ENCODE measurements at regions not wholly inside any gene's neighbourhood (a gene's known extent, or its start where the extent isn't known, plus 50 kb on each side); places are given as distances from the start of the nearest gene placed in this dataset.

DNA sequence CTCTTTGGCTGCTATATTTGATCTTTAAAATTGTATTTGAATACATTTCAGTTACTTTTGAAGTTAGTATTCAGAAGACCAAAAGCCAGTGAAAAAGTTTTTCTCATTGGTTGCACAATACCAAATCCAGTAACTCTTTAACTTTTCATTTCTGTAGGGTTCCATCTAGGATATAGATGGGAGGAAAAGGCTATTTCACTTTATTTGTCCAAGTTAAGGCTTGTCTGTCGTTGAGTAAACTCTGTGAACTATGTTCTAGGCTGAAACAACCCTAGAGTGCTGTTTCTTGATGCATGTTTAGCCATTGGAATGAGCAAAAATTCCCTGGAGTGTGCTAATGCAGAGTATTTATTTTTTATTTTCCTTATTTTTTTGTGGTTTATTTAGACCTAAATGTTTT, 834.7 kb upstream of the KCND2 start (continued):
- TF ChIP-seq ELK1 (IDR thresholded peaks at IDR 0.05; ENCODE audit: low read depth, low read length), result no peak

GRCh38 chr7:119439192-119439591, 833.8 kb upstream of the KCND2 start:
- WGBS (ENCODE audit: insufficient coverage, insufficient replicate concordance, low lambda C conversion rate, missing lambda C conversion rate), result 19% methylated on average over 4 of the region's 4 CpGs
- intact Hi-C loops (cut with micrococcal nuclease; ENCODE audit: unreplicated experiment), result no loop called here
- Histone ChIP-seq H3K9me3 (replicated peaks; ENCODE audit: control insufficient read depth, insufficient read depth, low read length) (no peaks in the 10 kb centered on the region), H3K27ac (ENCODE audit: control insufficient read depth, insufficient read depth) (no peak overlapping the region), H2AFZ (ENCODE audit: control insufficient read depth, low read depth, low read length) (no peak overlapping the region), H3K4me1 (ENCODE audit: control insufficient read depth, insufficient read depth, low read length) (no peaks in the 10 kb centered on the region), H3K79me2 (ENCODE audit: control insufficient read depth, insufficient read depth, low read length) (no peaks in the 10 kb centered on the region), H3K4me3 (no peak overlapping the region), H4K20me1 (ENCODE audit: control insufficient read depth, insufficient read depth) (no peaks in the 10 kb centered on the region), H3K27me3 (replicated peaks in 1 of 2; ENCODE audit: control insufficient read depth in 2 of 2, insufficient read depth in 2 of 2, low read length in 1 of 2) (no peaks in the 10 kb centered on the region), H3K9ac (ENCODE audit: control insufficient read depth, insufficient read depth, low read length) (no peak overlapping the region), H3K4me2 (ENCODE audit: control insufficient read depth, insufficient read depth) (no peak overlapping the region), H3K36me3 (ENCODE audit: control insufficient read depth in 2 of 2, insufficient read depth in 2 of 2, low read length in 1 of 2) (no peaks in the 10 kb centered on the region)
- FAIRE-seq (no peak), DNase-seq (ENCODE audit: low read depth, low spot score) (no peak), ATAC-seq (no peak)
- RAD21 ChIA-PET (ENCODE audit: unreplicated experiment), result no interaction called here
- in situ Hi-C loops (cut with MboI), result no loop called here
- CTCF ChIA-PET, result no interaction called here
- SMC1A ChIA-PET (ENCODE audit: uncharacterized antibody, unreplicated experiment), result no interaction called here
- no TSS peak for BruUV-seq (replicated peaks)
- POLR2A ChIA-PET, result no interaction called here
- TF ChIP-seq ZNF207 (IDR thresholded peaks at IDR 0.05; ENCODE audit: borderline replicate concordance) (no peak), WRNIP1 (IDR thresholded peaks at IDR 0.05; ENCODE audit: borderline replicate concordance, low read depth, low read length) (no peak), ZNF274 (IDR thresholded peaks at IDR 0.05; ENCODE audit: insufficient read depth, insufficient read length) (no peak), NFYA (IDR thresholded peaks at IDR 0.05; ENCODE audit: borderline replicate concordance, low read depth, low read length) (no peak), NR2C2 (IDR thresholded peaks at IDR 0.05; ENCODE audit: borderline replicate concordance, control insufficient read depth, insufficient read length, low read depth) (no peak), NFIC (IDR thresholded peaks at IDR 0.05; ENCODE audit: low read depth, low read length) (no peak), YBX1 (IDR thresholded peaks at IDR 0.05) (no peak), MXI1 (IDR thresholded peaks at IDR 0.05; ENCODE audit: low read depth, low read length) (no peak), SRF (IDR thresholded peaks at IDR 0.05; ENCODE audit: low read depth in 2 of 2, low read length in 2 of 2) (no peak), KLF5 (IDR thresholded peaks at IDR 0.05; ENCODE audit: partially characterized antibody) (no peak), EED (IDR thresholded peaks at IDR 0.05; ENCODE audit: low read depth) (no peak), NR2C1 (IDR thresholded peaks at IDR 0.05) (no peak), YY1 (IDR thresholded peaks at IDR 0.05; ENCODE audit: low read depth, low read length) (no peak), BMI1 (IDR thresholded peaks at IDR 0.05; ENCODE audit: borderline replicate concordance) (no peak), REST (IDR thresholded peaks at IDR 0.05; ENCODE audit: low read depth, low read length) (no peak), IKZF1 (conservative IDR thresholded peaks at IDR 0.05) (no peak), TCF7 (IDR thresholded peaks at IDR 0.05; ENCODE audit: borderline replicate concordance) (no peak), MYC (IDR thresholded peaks at IDR 0.05; ENCODE audit: insufficient read depth, insufficient read length, insufficient replicate concordance, low read length, severe bottlenecking) (no peak), EGR1 (IDR thresholded peaks at IDR 0.05; ENCODE audit: borderline replicate concordance in 1 of 2, low read depth in 2 of 2, low read length in 2 of 2) (no peak)
